GM12878 (cell line): ENCODE measurements at regions not wholly inside any gene's neighbourhood (a gene's known extent, or its start where the extent isn't known, plus 50 kb on each side); places are given as distances from the start of the nearest gene placed in this dataset.

ENCODE experiments used
- ATAC-seq: fragments of 200-7000 bp; cut with Tn5 transposase; 3 replicates; pipeline ENCODE4 v1.9.1; 2020; ENCODE audit warnings: mild to moderate bottlenecking, moderate library complexity
- BruUV-seq: library from RNA; stranded (reverse); fragments of 400-500 nt; replicated peaks from 2 replicates; lab custom pipeline; 2021; lab: Mats Ljungman, UMichigan
- CTCF ChIA-PET: fragments of 300-600 bp; sonication (Branson Sonifier 250); formaldehyde crosslinking; extraction: SDS; loops from one replicate; lab custom pipeline; 2021; ENCODE audit warnings: inconsistent platforms; lab: Yijun Ruan, JAX
- POLR2A ChIA-PET: fragments of 350-600 bp; formaldehyde crosslinking; extraction: SDS; loops from one replicate; lab custom pipeline; 2021; ENCODE audit warnings: inconsistent platforms; lab: Charles Lee
- RAD21 ChIA-PET: fragments of 300-600 bp; sonication (Branson Sonifier 250); formaldehyde crosslinking; loops from one replicate; lab custom pipeline; 2023; ENCODE audit warnings: antibody characterized with exemption; ENCODE audit not compliant: unreplicated experiment; lab: Charles Lee
- SMC1A ChIA-PET: fragments of 300-600 bp; sonication (Branson Sonifier 250); formaldehyde crosslinking; loops from one replicate; lab custom pipeline; 2023; ENCODE audit not compliant: unreplicated experiment, uncharacterized antibody; lab: Charles Lee
- DNase-seq: peaks from one replicate; pipeline ENCODE4 v3.0.0-alpha.2; 2011; ENCODE audit warnings: low read depth, low spot score
- FAIRE-seq: peaks from 3 replicates; lab custom pipeline; 2011; peaks lifted over from hg19 to GRCh38; lab: Jason Lieb, UNC
- H2AFZ ChIP-seq: 2 replicates; pipeline ENCODE4 v1.6.0; 2011; ENCODE audit warnings: low read depth, low read length, control low read depth; ENCODE audit not compliant: control insufficient read depth
- H3K27ac ChIP-seq: 2 replicates; pipeline ENCODE4 v1.5.1; 2011; ENCODE audit warnings: control low read depth; ENCODE audit not compliant: control insufficient read depth, insufficient read depth
- H3K27me3 ChIP-seq, 2 experiments: replicated peaks in 1 of 2; 2 replicates each; pipeline versions ENCODE4 v1.6.0 to v1.6.1; 2011; ENCODE audit warnings: low read length in 1 of 2; ENCODE audit not compliant: control insufficient read depth in 2 of 2, insufficient read depth in 2 of 2
- H3K36me3 ChIP-seq, 2 experiments: 2 replicates each; pipeline ENCODE4 v1.5.1; 2011; ENCODE audit warnings: low read length in 1 of 2; ENCODE audit not compliant: control insufficient read depth in 2 of 2, insufficient read depth in 2 of 2
- H3K4me1 ChIP-seq: 2 replicates; pipeline ENCODE4 v1.6.1; 2011; ENCODE audit warnings: mild to moderate bottlenecking, low read length, moderate library complexity, mixed read lengths; ENCODE audit not compliant: control insufficient read depth, insufficient read depth
- H3K4me2 ChIP-seq: 2 replicates; pipeline ENCODE4 v1.6.0; 2011; ENCODE audit warnings: control low read depth; ENCODE audit not compliant: control insufficient read depth, insufficient read depth
- H3K4me3 ChIP-seq: fragments of 200-600 bp; sonication (generic); 2 replicates; pipeline ENCODE4 v1.5.1; 2016
- H3K79me2 ChIP-seq: 2 replicates; pipeline ENCODE4 v1.6.0; 2011; ENCODE audit warnings: low read length; ENCODE audit not compliant: control insufficient read depth, insufficient read depth
- H3K9ac ChIP-seq: 2 replicates; pipeline ENCODE4 v1.8.0; 2011; ENCODE audit warnings: low read length, control low read depth, mixed read lengths; ENCODE audit not compliant: control insufficient read depth, insufficient read depth
- H3K9me3 ChIP-seq: replicated peaks from 3 replicates; pipeline ENCODE4 v1.5.1; 2011; ENCODE audit warnings: mild to moderate bottlenecking, low read length; ENCODE audit not compliant: control insufficient read depth, insufficient read depth
- H4K20me1 ChIP-seq: 2 replicates; pipeline ENCODE4 v1.6.0; 2011; ENCODE audit not compliant: control insufficient read depth, insufficient read depth
- ASH2L ChIP-seq: fragments of 300-600, 200-600 bp; sonication (generic); IDR thresholded peaks from 2 replicates; pipeline ENCODE4 v1.6.1; 2017; ENCODE audit warnings: low read depth, mild to moderate bottlenecking, borderline replicate concordance
- ATF7 ChIP-seq: fragments of 450-650 bp; IDR thresholded peaks from 2 replicates; pipeline ENCODE4 v1.6.1; 2016; ENCODE audit warnings: low read depth, mild to moderate bottlenecking
- BHLHE40 ChIP-seq, 2 experiments: fragments of 450-650 bp in 1 of 2; IDR thresholded peaks; 2 replicates each; pipeline ENCODE4 v1.6.1; 2011 to 2017; ENCODE audit warnings: low read depth in 2 of 2, borderline replicate concordance in 1 of 2, improper control_type of control experiment in 1 of 2, low read length in 1 of 2, mild to moderate bottlenecking in 1 of 2
- CBX5 ChIP-seq: sonication (generic); IDR thresholded peaks from 2 replicates; pipeline ENCODE4 v1.6.1; 2016; ENCODE audit warnings: low read depth, moderate library complexity, mild to moderate bottlenecking, inconsistent platforms
- ESRRA ChIP-seq: IDR thresholded peaks from 2 replicates; pipeline ENCODE4 v1.6.1; 2012; ENCODE audit warnings: mild to moderate bottlenecking, low read length, improper control_type of control experiment
- EZH2 ChIP-seq: IDR thresholded peaks from 2 replicates; pipeline ENCODE4 v1.6.1; 2012; ENCODE audit warnings: low read depth, mild to moderate bottlenecking, control low read depth, inconsistent platforms, low read length, borderline replicate concordance; ENCODE audit not compliant: control insufficient read depth
- MTA2 ChIP-seq: fragments of 450-650 bp; IDR thresholded peaks from 2 replicates; pipeline ENCODE4 v1.6.1; 2016; ENCODE audit warnings: low read depth, mild to moderate bottlenecking, moderate library complexity
- NFXL1 ChIP-seq: fragments of 450-650 bp; IDR thresholded peaks from 2 replicates; pipeline ENCODE4 v1.6.1; 2017; ENCODE audit warnings: antibody characterized with exemption, mild to moderate bottlenecking, borderline replicate concordance
- POLR2AphosphoS5 ChIP-seq: IDR thresholded peaks from 2 replicates; pipeline ENCODE4 v1.6.1; 2011; ENCODE audit warnings: mild to moderate bottlenecking, low read length, inconsistent platforms
- STAT3 ChIP-seq: IDR thresholded peaks from 2 replicates; pipeline ENCODE4 v1.6.1; 2011; ENCODE audit warnings: low read depth, low read length, improper control_type of control experiment
- ZNF207 ChIP-seq: fragments of 450-650 bp; IDR thresholded peaks from 2 replicates; pipeline ENCODE4 v1.6.1; 2014; ENCODE audit warnings: antibody characterized with exemption, mild to moderate bottlenecking, borderline replicate concordance
- ZNF384 ChIP-seq: IDR thresholded peaks from 2 replicates; pipeline ENCODE4 v1.6.1; 2012; ENCODE audit warnings: low read depth, mild to moderate bottlenecking, low read length, improper control_type of control experiment, borderline replicate concordance
- ZNF622 ChIP-seq: fragments of 450-650 bp; IDR thresholded peaks from 2 replicates; pipeline ENCODE4 v1.6.1; 2017; ENCODE audit warnings: mild to moderate bottlenecking, inconsistent platforms
- WGBS: methylation state at CpG from one replicate; pipeline ENCODE4 v1.1.6; 2016; ENCODE audit warnings: low lambda C conversion rate; ENCODE audit not compliant: insufficient replicate concordance, insufficient coverage; ENCODE audit errors: missing lambda C conversion rate; 5-methylcytosine and 5-hydroxymethylcytosine counted together
- in situ Hi-C: fragments of 300-500 bp; cut with MboI; formaldehyde crosslinking; loops from 9 replicates; pipeline ENCODE4 v1.14.3; 2018; ENCODE audit warnings: mixed read lengths
- intact Hi-C: fragments of 100-400 bp; cut with micrococcal nuclease; formaldehyde crosslinking; loops from one replicate; pipeline ENCODE4 v1.14.2; 2022; ENCODE audit not compliant: unreplicated experiment
- TF ChIP-seq, protein P1 (sequence below): fragments of 450-650 bp; conservative IDR thresholded peaks from 2 replicates; pipeline ENCODE4 v1.6.1; 2017; ENCODE audit warnings: mild to moderate bottlenecking, moderate library complexity

DNA sequence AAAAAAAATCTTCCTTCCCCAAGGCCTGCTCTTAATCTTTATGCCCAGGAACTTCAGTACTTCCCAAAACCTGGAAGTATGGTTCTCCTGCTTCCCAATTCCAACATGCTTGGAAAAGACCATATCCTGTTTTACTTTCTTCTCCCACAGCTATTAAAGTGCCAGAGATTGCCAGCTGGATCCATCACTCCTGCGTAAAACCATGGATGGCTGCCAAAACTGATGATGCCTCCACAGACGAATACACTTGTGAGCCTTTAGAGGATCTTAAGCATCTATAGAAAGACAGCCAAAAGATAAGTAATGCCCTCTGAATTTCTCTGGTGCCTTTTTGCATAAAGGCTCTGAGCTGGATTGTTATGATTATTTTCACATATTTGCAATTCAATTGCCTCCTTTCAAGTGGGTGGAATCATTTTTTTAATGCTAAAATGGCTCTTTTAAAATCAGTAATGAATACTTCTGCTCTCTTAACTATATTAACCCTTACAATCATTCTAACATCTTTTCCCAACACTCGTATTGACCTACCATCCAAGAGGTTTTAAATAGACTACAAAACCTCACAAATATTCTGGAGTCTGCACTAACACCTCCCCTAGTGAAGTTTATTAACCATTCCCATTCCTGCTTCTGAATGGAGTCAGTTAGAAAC is 1807.8 kb downstream of the BRINP3 start:
- 58% methylated on average over 3 of the region's 3 CpGs for WGBS
- no peaks in the 10 kb centered on the region for H3K79me2 ChIP-seq
- BruUV-seq: no TSS peak
- H3K4me2 ChIP-seq: no peak overlapping the region
- no peak for ATAC-seq
- in situ Hi-C loops: no loop called here
- H3K4me3 ChIP-seq: no peak overlapping the region
- ChIA-PET CTCF (no interaction called here), POLR2A (no interaction called here), SMC1A (interaction anchor here (0.8 kb wide), 1 partner anchor 219 kb away, joined by 3 read pairs; no protein-coding TSS in a partner anchor), RAD21 (no interaction called here)
- no peak overlapping the region for H2AFZ ChIP-seq
- H3K9me3 ChIP-seq: no peaks in the 10 kb centered on the region
- no peak for DNase-seq
- H3K27me3 ChIP-seq: no peaks in the 10 kb centered on the region
- FAIRE-seq: no peak
- H3K36me3 ChIP-seq: no peaks in the 10 kb centered on the region
- no peaks in the 10 kb centered on the region for H4K20me1 ChIP-seq
- TF ChIP-seq ATF7 (no peak), CBX5 (no peak), ASH2L (no peak), ZNF622 (no peak)
- TF ChIP-seq, protein P1, sequence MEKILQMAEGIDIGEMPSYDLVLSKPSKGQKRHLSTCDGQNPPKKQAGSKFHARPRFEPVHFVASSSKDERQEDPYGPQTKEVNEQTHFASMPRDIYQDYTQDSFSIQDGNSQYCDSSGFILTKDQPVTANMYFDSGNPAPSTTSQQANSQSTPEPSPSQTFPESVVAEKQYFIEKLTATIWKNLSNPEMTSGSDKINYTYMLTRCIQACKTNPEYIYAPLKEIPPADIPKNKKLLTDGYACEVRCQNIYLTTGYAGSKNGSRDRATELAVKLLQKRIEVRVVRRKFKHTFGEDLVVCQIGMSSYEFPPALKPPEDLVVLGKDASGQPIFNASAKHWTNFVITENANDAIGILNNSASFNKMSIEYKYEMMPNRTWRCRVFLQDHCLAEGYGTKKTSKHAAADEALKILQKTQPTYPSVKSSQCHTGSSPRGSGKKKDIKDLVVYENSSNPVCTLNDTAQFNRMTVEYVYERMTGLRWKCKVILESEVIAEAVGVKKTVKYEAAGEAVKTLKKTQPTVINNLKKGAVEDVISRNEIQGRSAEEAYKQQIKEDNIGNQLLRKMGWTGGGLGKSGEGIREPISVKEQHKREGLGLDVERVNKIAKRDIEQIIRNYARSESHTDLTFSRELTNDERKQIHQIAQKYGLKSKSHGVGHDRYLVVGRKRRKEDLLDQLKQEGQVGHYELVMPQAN: no peak
- no peak overlapping the region for H3K9ac ChIP-seq
- H3K4me1 ChIP-seq: no peaks in the 10 kb centered on the region
- no peak overlapping the region for H3K27ac ChIP-seq
- intact Hi-C loops: no loop called here

DNA sequence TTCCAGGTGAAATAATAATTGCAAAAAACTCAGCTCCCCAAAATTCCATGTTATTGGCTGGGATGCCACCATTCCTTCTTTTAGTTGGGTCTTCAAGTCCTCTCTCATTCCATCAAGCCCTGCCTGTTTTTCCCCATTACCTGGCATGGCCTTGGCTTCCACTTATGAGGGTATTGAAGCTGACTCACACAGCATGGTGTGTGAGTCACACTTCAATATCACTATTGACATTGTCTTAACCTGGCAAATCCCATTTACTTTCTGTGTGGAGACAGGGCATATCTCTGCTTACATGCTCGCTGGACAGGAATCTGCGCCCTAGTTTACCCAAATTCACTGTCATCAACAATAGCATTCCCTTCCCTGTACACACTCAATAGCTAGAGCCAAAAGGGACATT is 1806.8 kb downstream of the BRINP3 start:
- no peaks in the 10 kb centered on the region for H3K36me3 ChIP-seq
- ChIA-PET RAD21 (no interaction called here), POLR2A (no interaction called here), SMC1A (interaction anchor here (0.8 kb wide), 1 partner anchor 220 kb away, joined by 3 read pairs; no protein-coding TSS in a partner anchor), CTCF (no interaction called here)
- no TSS peak for BruUV-seq
- no peak overlapping the region for H3K27ac ChIP-seq
- H3K4me1 ChIP-seq: no peaks in the 10 kb centered on the region
- no peak overlapping the region for H3K4me3 ChIP-seq
- intact Hi-C loops (no loop called here), in situ Hi-C loops (no loop called here)
- H4K20me1 ChIP-seq: no peaks in the 10 kb centered on the region
- no peak for ATAC-seq
- no peak for FAIRE-seq
- WGBS: 72% methylated on average over 2 of the region's 2 CpGs
- DNase-seq: no peak
- no peaks in the 10 kb centered on the region for H3K9me3 ChIP-seq
- H3K4me2 ChIP-seq: no peak overlapping the region
- H3K9ac ChIP-seq: no peak overlapping the region
- H3K79me2 ChIP-seq: no peaks in the 10 kb centered on the region
- H3K27me3 ChIP-seq: no peaks in the 10 kb centered on the region
- no peak overlapping the region for H2AFZ ChIP-seq
- TF ChIP-seq NFXL1: no peak
- no peak for TF ChIP-seq BHLHE40 (IDR thresholded peaks at IDR 0.05; ENCODE audit: borderline replicate concordance in 1 of 2, low read depth in 2 of 2, low read length in 1 of 2)
- no peak for TF ChIP-seq EZH2
- TF ChIP-seq ZNF207: no peak
- TF ChIP-seq ZNF384: no peak
- TF ChIP-seq POLR2AphosphoS5: no peak
- TF ChIP-seq ESRRA: no peak
- no peak for TF ChIP-seq MTA2
- TF ChIP-seq STAT3: no peak
